H1 (cell line): ENCODE measurements at regions not wholly inside any gene's neighbourhood (a gene's known extent, or its start where the extent isn't known, plus 50 kb on each side); places are given as distances from the start of the nearest gene placed in this dataset.
A peak's percentile ranks its signal among the peaks of the same experiment; 100 is the strongest.

Source experiments
- ATF2 ChIP-seq: IDR thresholded peaks from 2 replicates; pipeline ENCODE4 v1.6.1; 2012; ENCODE audit warnings: low read length, inconsistent platforms
- EZH2 ChIP-seq: fragments of 200-600 bp; sonication (generic); IDR thresholded peaks from 2 replicates; pipeline ENCODE4 v1.7.1; 2012; ENCODE audit warnings: low read depth, mild to moderate bottlenecking, moderate library complexity, low read length, inconsistent platforms; ENCODE audit not compliant: severe bottlenecking
- POLR2AphosphoS5 ChIP-seq: IDR thresholded peaks from 2 replicates; pipeline ENCODE4 v1.6.1; 2011; ENCODE audit warnings: low read depth, low read length
- SAP30 ChIP-seq: fragments of 300-600 bp; sonication (generic); IDR thresholded peaks from 2 replicates; pipeline ENCODE4 v1.7.1; 2012; ENCODE audit warnings: low read length, moderate library complexity, mild to moderate bottlenecking, inconsistent platforms; ENCODE audit not compliant: insufficient read depth, insufficient replicate concordance
- SP1 ChIP-seq: IDR thresholded peaks from 2 replicates; pipeline ENCODE4 v1.6.1; 2011; ENCODE audit warnings: low read depth, low read length
- SP2 ChIP-seq: IDR thresholded peaks from 2 replicates; pipeline ENCODE4 v1.6.1; 2012; ENCODE audit warnings: mild to moderate bottlenecking, low read length, inconsistent platforms
- SRF ChIP-seq: IDR thresholded peaks from 2 replicates; pipeline ENCODE4 v1.6.1; 2011; ENCODE audit warnings: mild to moderate bottlenecking, low read depth, low read length, moderate library complexity
- TEAD4 ChIP-seq: IDR thresholded peaks from 2 replicates; pipeline ENCODE4 v1.6.1; 2012; ENCODE audit warnings: low read depth, low read length, inconsistent platforms, mixed read lengths
- USF2 ChIP-seq: IDR thresholded peaks from 2 replicates; pipeline ENCODE4 v1.6.1; 2011; ENCODE audit warnings: low read length, improper control_type of control experiment
- TF ChIP-seq, protein P1 (sequence below), 3 experiments: IDR thresholded peaks; 1 replicate in 2 of 3; 2 replicates in 1 of 3; pipeline versions ENCODE4 v1.5.1 to v1.6.1; 2011; ENCODE audit warnings: low read length in 3 of 3, mild to moderate bottlenecking in 3 of 3, inconsistent platforms in 2 of 3, low read depth in 1 of 3, moderate library complexity in 1 of 3; ENCODE audit not compliant: insufficient read depth in 1 of 3; ENCODE audit errors: control extremely low read depth in 1 of 3

GRCh38 chr3:145815707-145816413, 345.1 kb downstream of the PLOD2 start:
- TF ChIP-seq USF2 (no peak), EZH2 (no peak), SAP30 (no peak), SP1 (peak; percentile 52; the same call in 1 of the 2 replicates), TEAD4 (peak; percentile 94), ATF2 (no peak), SP2 (no peak), SRF (no peak), POLR2AphosphoS5 (no peak)
- TF ChIP-seq, protein P1, sequence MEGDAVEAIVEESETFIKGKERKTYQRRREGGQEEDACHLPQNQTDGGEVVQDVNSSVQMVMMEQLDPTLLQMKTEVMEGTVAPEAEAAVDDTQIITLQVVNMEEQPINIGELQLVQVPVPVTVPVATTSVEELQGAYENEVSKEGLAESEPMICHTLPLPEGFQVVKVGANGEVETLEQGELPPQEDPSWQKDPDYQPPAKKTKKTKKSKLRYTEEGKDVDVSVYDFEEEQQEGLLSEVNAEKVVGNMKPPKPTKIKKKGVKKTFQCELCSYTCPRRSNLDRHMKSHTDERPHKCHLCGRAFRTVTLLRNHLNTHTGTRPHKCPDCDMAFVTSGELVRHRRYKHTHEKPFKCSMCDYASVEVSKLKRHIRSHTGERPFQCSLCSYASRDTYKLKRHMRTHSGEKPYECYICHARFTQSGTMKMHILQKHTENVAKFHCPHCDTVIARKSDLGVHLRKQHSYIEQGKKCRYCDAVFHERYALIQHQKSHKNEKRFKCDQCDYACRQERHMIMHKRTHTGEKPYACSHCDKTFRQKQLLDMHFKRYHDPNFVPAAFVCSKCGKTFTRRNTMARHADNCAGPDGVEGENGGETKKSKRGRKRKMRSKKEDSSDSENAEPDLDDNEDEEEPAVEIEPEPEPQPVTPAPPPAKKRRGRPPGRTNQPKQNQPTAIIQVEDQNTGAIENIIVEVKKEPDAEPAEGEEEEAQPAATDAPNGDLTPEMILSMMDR (IDR thresholded peaks at IDR 0.05; ENCODE audit: control extremely low read depth in 1 of 3, insufficient read depth in 1 of 3, low read depth in 1 of 3, low read length in 3 of 3) = no peak
